H9 (cell line): ENCODE measurements at regions not wholly inside any gene's neighbourhood (a gene's known extent, or its start where the extent isn't known, plus 50 kb on each side); places are given as distances from the start of the nearest gene placed in this dataset.

Experiments used
- DNase-seq: peaks from one replicate; pipeline ENCODE4 v3.0.0-alpha.2; 2017
- H2AFZ ChIP-seq: one replicate; pipeline ENCODE4 v1.6.1; 2013; ENCODE audit warnings: mild to moderate bottlenecking, low read length, control low read depth, moderate library complexity
- H2AK5ac ChIP-seq: 2 replicates; pipeline ENCODE4 v1.6.1; 2013; ENCODE audit warnings: low read length, control low read depth, mixed read lengths; ENCODE audit not compliant: insufficient read length
- H2BK120ac ChIP-seq: one replicate; pipeline ENCODE4 v1.6.1; 2013; ENCODE audit warnings: low read depth, mild to moderate bottlenecking, low read length, control low read depth, inconsistent platforms; ENCODE audit not compliant: poor library complexity, severe bottlenecking
- H2BK12ac ChIP-seq: 2 replicates; pipeline ENCODE4 v1.6.1; 2013; ENCODE audit warnings: low read length, control low read depth, mixed read lengths, low read depth; ENCODE audit not compliant: insufficient read length
- H2BK15ac ChIP-seq: 2 replicates; pipeline ENCODE4 v1.6.1; 2013; ENCODE audit warnings: low read depth, low read length, control low read depth
- H2BK20ac ChIP-seq: one replicate; pipeline ENCODE4 v1.6.1; 2013; ENCODE audit warnings: low read depth, mild to moderate bottlenecking, low read length, control low read depth, inconsistent platforms; ENCODE audit not compliant: poor library complexity, severe bottlenecking
- H2BK5ac ChIP-seq: 2 replicates; pipeline ENCODE4 v1.6.1; 2013; ENCODE audit warnings: low read length, control low read depth, mixed read lengths; ENCODE audit not compliant: insufficient read length
- H3K14ac ChIP-seq: 2 replicates; pipeline ENCODE4 v1.6.1; 2013; ENCODE audit warnings: low read length, control low read depth; ENCODE audit not compliant: insufficient read depth
- H3K18ac ChIP-seq: 2 replicates; pipeline ENCODE4 v1.6.1; 2013; ENCODE audit warnings: low read depth, mild to moderate bottlenecking, mixed read lengths, low read length, control low read depth; ENCODE audit not compliant: insufficient read length
- H3K23ac ChIP-seq: 2 replicates; pipeline ENCODE4 v1.6.1; 2013; ENCODE audit warnings: low read length, control low read depth, mixed read lengths, low read depth; ENCODE audit not compliant: insufficient read length
- H3K23me2 ChIP-seq: 2 replicates; pipeline ENCODE4 v1.6.1; 2013; ENCODE audit warnings: low read depth, mild to moderate bottlenecking, mixed read lengths, low read length, control low read depth; ENCODE audit not compliant: insufficient read length, poor library complexity, severe bottlenecking
- H3K27ac ChIP-seq: 2 replicates; pipeline ENCODE4 v1.5.1; 2013; ENCODE audit warnings: low read length, control low read depth, mixed read lengths, low read depth; ENCODE audit not compliant: insufficient read length
- H3K27me3 ChIP-seq: 2 replicates; pipeline ENCODE4 v1.6.1; 2013; ENCODE audit warnings: low read length, control low read depth, inconsistent platforms; ENCODE audit not compliant: insufficient read depth
- H3K4ac ChIP-seq: 2 replicates; pipeline ENCODE4 v1.6.1; 2013; ENCODE audit warnings: low read depth, mild to moderate bottlenecking, control low read depth, inconsistent platforms, low read length, moderate library complexity
- H3K4me1 ChIP-seq: 2 replicates; pipeline ENCODE4 v1.6.1; 2013; ENCODE audit warnings: low read length, control low read depth, inconsistent platforms; ENCODE audit not compliant: insufficient read depth
- H3K4me2 ChIP-seq: 2 replicates; pipeline ENCODE4 v1.6.1; 2013; ENCODE audit warnings: low read length, control low read depth, mixed read lengths; ENCODE audit not compliant: insufficient read length, insufficient read depth
- H3K56ac ChIP-seq: 2 replicates; pipeline ENCODE4 v1.6.1; 2013; ENCODE audit warnings: low read depth, mild to moderate bottlenecking, mixed read lengths, low read length, control low read depth; ENCODE audit not compliant: insufficient read length
- H3K79me1 ChIP-seq: 2 replicates; pipeline ENCODE4 v1.6.1; 2013; ENCODE audit warnings: low read depth, mild to moderate bottlenecking, moderate library complexity, low read length, control low read depth, inconsistent platforms; ENCODE audit not compliant: insufficient read depth, poor library complexity, severe bottlenecking
- H3K79me2 ChIP-seq: 2 replicates; pipeline ENCODE4 v1.6.1; 2013; ENCODE audit warnings: low read length, control low read depth, inconsistent platforms; ENCODE audit not compliant: insufficient read depth
- H3K9ac ChIP-seq: 2 replicates; pipeline ENCODE4 v1.6.1; 2013; ENCODE audit warnings: low read length, control low read depth, mixed read lengths; ENCODE audit not compliant: insufficient read length; ENCODE audit errors: extremely low read depth
- H3K9me3 ChIP-seq: one replicate; pipeline ENCODE4 v1.6.1; 2013; ENCODE audit warnings: low read depth, low read length, inconsistent platforms; ENCODE audit not compliant: control insufficient read depth
- H3T11ph ChIP-seq: one replicate; pipeline ENCODE4 v1.6.1; 2013; ENCODE audit warnings: mild to moderate bottlenecking, low read length, control low read depth, inconsistent platforms
- H4K20me1 ChIP-seq: one replicate; pipeline ENCODE4 v1.6.1; 2013; ENCODE audit not compliant: control insufficient read depth, insufficient read length, insufficient read depth
- H4K5ac ChIP-seq: 2 replicates; pipeline ENCODE4 v1.6.1; 2013; ENCODE audit warnings: low read depth, mild to moderate bottlenecking, mixed read lengths, low read length, control low read depth; ENCODE audit not compliant: insufficient read length
- H4K8ac ChIP-seq: replicated peaks from 2 replicates; pipeline ENCODE4 v1.6.1; 2013; ENCODE audit warnings: low read length, control low read depth, mixed read lengths, low read depth; ENCODE audit not compliant: insufficient read length
- H4K91ac ChIP-seq: 2 replicates; pipeline ENCODE4 v1.6.1; 2013; ENCODE audit warnings: low read depth, mild to moderate bottlenecking, moderate library complexity, mixed read lengths, low read length, control low read depth; ENCODE audit not compliant: insufficient read length
- H3K27ac Mint-ChIP-seq, 3 experiments: 2 replicates in 2 of 3; 3 replicates in 1 of 3; pipeline ENCODE4 v1.8.0; 2020 to 2021; ENCODE audit warnings: mixed read lengths in 3 of 3, mild to moderate bottlenecking in 1 of 3, moderate library complexity in 1 of 3
- H3K27me3 Mint-ChIP-seq: 2 replicates; pipeline ENCODE4 v1.8.0; 2021; ENCODE audit warnings: low read depth, mild to moderate bottlenecking, moderate library complexity, mixed read lengths
- H3K36me3 Mint-ChIP-seq, 3 experiments: 2 replicates in 2 of 3; 3 replicates in 1 of 3; pipeline ENCODE4 v1.8.0; 2020 to 2021; ENCODE audit warnings: low read depth in 3 of 3, mixed read lengths in 3 of 3; ENCODE audit not compliant: insufficient read depth in 1 of 3
- H3K4me1 Mint-ChIP-seq, 2 experiments: 2 replicates each; pipeline ENCODE4 v1.8.0; 2020; ENCODE audit warnings: mixed read lengths in 2 of 2
- H3K4me3 Mint-ChIP-seq, 2 experiments: 2 replicates in 1 of 2; 3 replicates in 1 of 2; pipeline ENCODE4 v1.8.0; 2020 to 2021; ENCODE audit warnings: mild to moderate bottlenecking in 2 of 2, mixed read lengths in 2 of 2, moderate library complexity in 1 of 2
- H3K9me3 Mint-ChIP-seq, 2 experiments: 2 replicates in 1 of 2; 3 replicates in 1 of 2; pipeline ENCODE4 v1.8.0; 2020; ENCODE audit warnings: mild to moderate bottlenecking in 2 of 2, mixed read lengths in 2 of 2, moderate library complexity in 1 of 2
- WGBS: extraction: QIAGEN DNeasy Blood & Tissue Kit; methylation state at CpG from one replicate; pipeline ENCODE4 v1.1.7; 2013; ENCODE audit warnings: missing lambda C conversion rate, low lambda C conversion rate, mixed read lengths; ENCODE audit not compliant: insufficient read length; ENCODE audit errors: extremely low coverage; 5-methylcytosine and 5-hydroxymethylcytosine counted together
- TF ChIP-seq, protein P1 (sequence below): fragments of 200-600 bp; sonication (generic); conservative IDR thresholded peaks from 3 replicates; pipeline ENCODE4 v1.8.0; 2021; ENCODE audit warnings: antibody characterized with exemption, mild to moderate bottlenecking

DNA sequence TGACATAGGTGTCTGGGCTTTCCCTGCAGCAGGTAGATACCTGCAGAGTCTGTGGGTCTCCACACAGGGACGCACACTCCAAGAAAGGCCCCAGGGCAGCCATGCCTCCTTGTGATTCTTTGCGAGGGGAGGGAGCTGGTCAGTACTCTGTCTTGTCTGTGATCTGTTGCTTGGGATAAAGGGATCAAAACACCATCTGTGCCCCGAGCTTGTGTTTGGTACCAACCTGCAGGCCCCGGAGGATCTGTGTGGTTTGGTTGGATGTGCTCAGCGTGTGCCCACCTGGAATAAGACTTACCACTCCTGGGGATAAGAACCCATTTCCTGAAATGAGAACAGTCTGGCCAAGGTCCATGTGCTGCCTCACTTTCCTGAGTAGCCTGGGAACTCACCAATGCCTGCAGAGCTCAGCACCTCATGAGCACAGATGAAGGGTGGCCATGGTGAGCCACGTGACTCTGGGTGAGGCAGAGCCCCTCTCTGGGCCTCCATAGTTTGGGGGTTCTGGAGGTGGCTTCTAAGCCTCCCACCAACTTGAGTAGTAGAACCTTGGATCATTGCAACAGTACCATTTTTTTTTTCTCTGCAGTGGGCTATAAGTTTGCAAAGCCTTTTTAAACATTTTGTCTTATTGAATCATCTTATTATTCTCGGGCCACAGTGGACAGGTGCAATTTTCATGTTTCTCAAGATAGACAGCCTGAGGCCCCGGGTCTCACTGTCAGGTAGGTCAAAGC lies 134.8 kb downstream of the DDX1 start:
- no peaks in the 10 kb centered on the region for H3K4me1 ChIP-seq
- H4K5ac ChIP-seq: no peak overlapping the region
- H3K14ac ChIP-seq: no peak overlapping the region
- H3K4ac ChIP-seq: no peak overlapping the region
- no peak overlapping the region for H4K91ac ChIP-seq
- Mint-ChIP-seq H3K36me3 (no peaks in the 10 kb centered on the region; a peak in 1 of 7 replicates), H3K27me3 (peaks cover 2% of the 10 kb centered on the region; the same call in 1 of the 2 replicates), H3K4me1 (peaks cover 5 to 8% of the 10 kb centered on the region in 2 experiments), H3K4me3 (no peak overlapping the region), H3K27ac (no peak overlapping the region), H3K9me3 (no peaks in the 10 kb centered on the region)
- no peak overlapping the region for H3K18ac ChIP-seq
- no peak overlapping the region for H2BK120ac ChIP-seq
- H4K8ac ChIP-seq: no peak overlapping the region
- no peak overlapping the region for H3T11ph ChIP-seq
- TF ChIP-seq, protein P1, sequence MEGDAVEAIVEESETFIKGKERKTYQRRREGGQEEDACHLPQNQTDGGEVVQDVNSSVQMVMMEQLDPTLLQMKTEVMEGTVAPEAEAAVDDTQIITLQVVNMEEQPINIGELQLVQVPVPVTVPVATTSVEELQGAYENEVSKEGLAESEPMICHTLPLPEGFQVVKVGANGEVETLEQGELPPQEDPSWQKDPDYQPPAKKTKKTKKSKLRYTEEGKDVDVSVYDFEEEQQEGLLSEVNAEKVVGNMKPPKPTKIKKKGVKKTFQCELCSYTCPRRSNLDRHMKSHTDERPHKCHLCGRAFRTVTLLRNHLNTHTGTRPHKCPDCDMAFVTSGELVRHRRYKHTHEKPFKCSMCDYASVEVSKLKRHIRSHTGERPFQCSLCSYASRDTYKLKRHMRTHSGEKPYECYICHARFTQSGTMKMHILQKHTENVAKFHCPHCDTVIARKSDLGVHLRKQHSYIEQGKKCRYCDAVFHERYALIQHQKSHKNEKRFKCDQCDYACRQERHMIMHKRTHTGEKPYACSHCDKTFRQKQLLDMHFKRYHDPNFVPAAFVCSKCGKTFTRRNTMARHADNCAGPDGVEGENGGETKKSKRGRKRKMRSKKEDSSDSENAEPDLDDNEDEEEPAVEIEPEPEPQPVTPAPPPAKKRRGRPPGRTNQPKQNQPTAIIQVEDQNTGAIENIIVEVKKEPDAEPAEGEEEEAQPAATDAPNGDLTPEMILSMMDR: no peak
- no peak overlapping the region for H2BK20ac ChIP-seq
- no peaks in the 10 kb centered on the region for H3K9me3 ChIP-seq
- H4K20me1 ChIP-seq: no peaks in the 10 kb centered on the region
- no peak overlapping the region for H3K9ac ChIP-seq
- H3K27me3 ChIP-seq: no peaks in the 10 kb centered on the region
- no CpG with 5 or more reads among the region's 8 CpGs for WGBS
- DNase-seq: no peak
- no peaks in the 10 kb centered on the region for H3K79me1 ChIP-seq
- no peak overlapping the region for H3K4me2 ChIP-seq
- no peak overlapping the region for H2AFZ ChIP-seq
- H2BK5ac ChIP-seq: no peak overlapping the region
- no peak overlapping the region for H2AK5ac ChIP-seq
- H2BK15ac ChIP-seq: no peak overlapping the region; the same call in 1 of the 2 replicates
- H2BK12ac ChIP-seq: no peak overlapping the region
- H3K79me2 ChIP-seq: no peaks in the 10 kb centered on the region
- H3K23ac ChIP-seq: no peak overlapping the region
- H3K23me2 ChIP-seq: no peaks in the 10 kb centered on the region
- no peak overlapping the region for H3K27ac ChIP-seq
- H3K56ac ChIP-seq: no peak overlapping the region
